ENCODE measurements at regions not wholly inside any gene's neighbourhood (a gene's known extent, or its start where the extent isn't known, plus 50 kb on each side); places are given as distances from the start of the nearest gene placed in this dataset.

DNA sequence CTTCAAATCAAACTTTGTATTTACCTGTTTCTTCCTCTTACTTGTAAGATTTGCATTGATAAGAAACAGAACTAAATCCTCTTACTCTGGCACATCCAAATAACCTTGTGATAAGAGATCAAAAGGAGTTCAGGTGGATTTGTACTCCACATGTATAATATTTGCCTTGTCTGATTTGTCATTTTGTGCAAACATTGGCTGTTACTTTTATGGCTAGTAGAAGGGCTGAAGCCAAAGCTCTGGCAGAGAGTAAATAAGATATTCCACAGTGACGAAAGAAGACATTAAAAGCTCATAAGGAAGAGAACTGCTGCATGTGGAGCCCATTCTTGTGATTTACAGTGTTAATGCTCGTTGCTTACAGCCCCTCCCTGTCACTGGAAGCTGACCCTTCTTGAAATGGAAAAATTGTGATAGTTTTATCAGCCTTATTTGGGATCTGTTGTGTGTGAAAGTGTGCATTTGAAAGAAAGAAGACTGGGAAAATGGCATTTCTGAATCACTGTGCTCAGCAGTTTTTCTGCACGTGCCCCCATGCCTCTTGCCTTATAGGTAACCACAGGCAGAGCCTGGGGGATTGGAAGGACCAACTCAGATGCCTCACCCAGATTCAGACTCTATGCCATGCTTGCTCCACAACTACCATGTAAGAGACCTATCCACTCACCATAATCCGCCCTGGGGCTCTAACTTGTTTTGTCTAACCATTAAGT lies 68.2 kb downstream of the OXGR1 start (continued):
- TF ChIP-seq SNAPC4 (CRISPR knock-in tag; IDR thresholded peaks at IDR 0.05) (no peak), MYNN (CRISPR knock-in tag; IDR thresholded peaks at IDR 0.05; ENCODE audit: low read depth) (no peak), ZNF792 (CRISPR knock-in tag; IDR thresholded peaks at IDR 0.05) (0 out of 2 replicates have a peak, but pooled peaks have one; percentile 23), ATRX (CRISPR knock-in tag; IDR thresholded peaks at IDR 0.05; ENCODE audit: borderline replicate concordance) (no peak), ZNF12 (CRISPR knock-in tag; IDR thresholded peaks at IDR 0.05) (0 out of 2 replicates have a peak, but pooled peaks have one; percentile 50), TFAP4 (IDR thresholded peaks at IDR 0.05; ENCODE audit: borderline replicate concordance, low read depth) (peak; percentile 50; the same call in 1 of the 2 replicates), ZNF34 (CRISPR knock-in tag; IDR thresholded peaks at IDR 0.05; ENCODE audit: borderline replicate concordance) (no peak), CBX2 (IDR thresholded peaks at IDR 0.05; ENCODE audit: low read depth, low read length) (no peak), CBX2 (CRISPR knock-in tag; IDR thresholded peaks at IDR 0.05; ENCODE audit: low read depth) (no peak), TARDBP (CRISPR knock-in tag; IDR thresholded peaks at IDR 0.05) (peak; percentile 68), HNF4A (CRISPR knock-in tag; IDR thresholded peaks at IDR 0.05) (peak; percentile 74), CHD2 (IDR thresholded peaks at IDR 0.05; ENCODE audit: low read depth, low read length) (no peak), TCF7 (IDR thresholded peaks at IDR 0.05; ENCODE audit: low read depth) (peak; percentile 90), NR2F6 (IDR thresholded peaks at IDR 0.05) (peak; percentile 84), NR2F6 (CRISPR knock-in tag; IDR thresholded peaks at IDR 0.05) (peak; percentile 68), RARA (CRISPR knock-in tag; IDR thresholded peaks at IDR 0.05) (peak; percentile 73)
- TF ChIP-seq, protein P1, sequence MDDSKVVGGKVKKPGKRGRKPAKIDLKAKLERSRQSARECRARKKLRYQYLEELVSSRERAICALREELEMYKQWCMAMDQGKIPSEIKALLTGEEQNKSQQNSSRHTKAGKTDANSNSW (CRISPR knock-in tag; IDR thresholded peaks at IDR 0.05; ENCODE audit: borderline replicate concordance): no peak
- TF ChIP-seq, protein P2, sequence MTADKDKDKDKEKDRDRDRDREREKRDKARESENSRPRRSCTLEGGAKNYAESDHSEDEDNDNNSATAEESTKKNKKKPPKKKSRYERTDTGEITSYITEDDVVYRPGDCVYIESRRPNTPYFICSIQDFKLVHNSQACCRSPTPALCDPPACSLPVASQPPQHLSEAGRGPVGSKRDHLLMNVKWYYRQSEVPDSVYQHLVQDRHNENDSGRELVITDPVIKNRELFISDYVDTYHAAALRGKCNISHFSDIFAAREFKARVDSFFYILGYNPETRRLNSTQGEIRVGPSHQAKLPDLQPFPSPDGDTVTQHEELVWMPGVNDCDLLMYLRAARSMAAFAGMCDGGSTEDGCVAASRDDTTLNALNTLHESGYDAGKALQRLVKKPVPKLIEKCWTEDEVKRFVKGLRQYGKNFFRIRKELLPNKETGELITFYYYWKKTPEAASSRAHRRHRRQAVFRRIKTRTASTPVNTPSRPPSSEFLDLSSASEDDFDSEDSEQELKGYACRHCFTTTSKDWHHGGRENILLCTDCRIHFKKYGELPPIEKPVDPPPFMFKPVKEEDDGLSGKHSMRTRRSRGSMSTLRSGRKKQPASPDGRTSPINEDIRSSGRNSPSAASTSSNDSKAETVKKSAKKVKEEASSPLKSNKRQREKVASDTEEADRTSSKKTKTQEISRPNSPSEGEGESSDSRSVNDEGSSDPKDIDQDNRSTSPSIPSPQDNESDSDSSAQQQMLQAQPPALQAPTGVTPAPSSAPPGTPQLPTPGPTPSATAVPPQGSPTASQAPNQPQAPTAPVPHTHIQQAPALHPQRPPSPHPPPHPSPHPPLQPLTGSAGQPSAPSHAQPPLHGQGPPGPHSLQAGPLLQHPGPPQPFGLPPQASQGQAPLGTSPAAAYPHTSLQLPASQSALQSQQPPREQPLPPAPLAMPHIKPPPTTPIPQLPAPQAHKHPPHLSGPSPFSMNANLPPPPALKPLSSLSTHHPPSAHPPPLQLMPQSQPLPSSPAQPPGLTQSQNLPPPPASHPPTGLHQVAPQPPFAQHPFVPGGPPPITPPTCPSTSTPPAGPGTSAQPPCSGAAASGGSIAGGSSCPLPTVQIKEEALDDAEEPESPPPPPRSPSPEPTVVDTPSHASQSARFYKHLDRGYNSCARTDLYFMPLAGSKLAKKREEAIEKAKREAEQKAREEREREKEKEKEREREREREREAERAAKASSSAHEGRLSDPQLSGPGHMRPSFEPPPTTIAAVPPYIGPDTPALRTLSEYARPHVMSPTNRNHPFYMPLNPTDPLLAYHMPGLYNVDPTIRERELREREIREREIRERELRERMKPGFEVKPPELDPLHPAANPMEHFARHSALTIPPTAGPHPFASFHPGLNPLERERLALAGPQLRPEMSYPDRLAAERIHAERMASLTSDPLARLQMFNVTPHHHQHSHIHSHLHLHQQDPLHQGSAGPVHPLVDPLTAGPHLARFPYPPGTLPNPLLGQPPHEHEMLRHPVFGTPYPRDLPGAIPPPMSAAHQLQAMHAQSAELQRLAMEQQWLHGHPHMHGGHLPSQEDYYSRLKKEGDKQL (CRISPR knock-in tag; IDR thresholded peaks at IDR 0.05; ENCODE audit: low read depth): peak; percentile 95
